GM12891 (cell line): ENCODE measurements at regions not wholly inside any gene's neighbourhood (a gene's known extent, or its start where the extent isn't known, plus 50 kb on each side); places are given as distances from the start of the nearest gene placed in this dataset.

Source experiments
- DNase-seq: peaks from one replicate; pipeline ENCODE4 v3.0.0; 2011; ENCODE audit warnings: low spot score; ENCODE audit not compliant: insufficient read length
- FAIRE-seq: peaks from 2 replicates; lab custom pipeline; 2011; peaks lifted over from hg19 to GRCh38; lab: Jason Lieb, UNC
- PAX5 ChIP-seq: IDR thresholded peaks from 2 replicates; pipeline ENCODE4 v1.6.1; 2011; ENCODE audit warnings: low read length, moderate library complexity, mild to moderate bottlenecking; ENCODE audit not compliant: insufficient read depth, severe bottlenecking
- POLR2A ChIP-seq: IDR thresholded peaks from 2 replicates; pipeline ENCODE4 v1.6.1; 2011; ENCODE audit warnings: low read depth, low read length, control low read depth
- POLR2AphosphoS5 ChIP-seq: IDR thresholded peaks from 2 replicates; pipeline ENCODE4 v1.6.1; 2011; ENCODE audit warnings: low read depth, low read length, control low read depth
- POU2F2 ChIP-seq: IDR thresholded peaks from 2 replicates; pipeline ENCODE4 v1.6.1; 2011; ENCODE audit warnings: low read depth, mild to moderate bottlenecking, control low read depth, low read length, moderate library complexity
- SPI1 ChIP-seq: IDR thresholded peaks from 2 replicates; pipeline ENCODE4 v1.6.1; 2011; ENCODE audit warnings: low read depth, low read length, control low read depth
- TAF1 ChIP-seq: IDR thresholded peaks from 2 replicates; pipeline ENCODE4 v1.6.1; 2011; ENCODE audit warnings: low read depth, low read length, control low read depth

DNA sequence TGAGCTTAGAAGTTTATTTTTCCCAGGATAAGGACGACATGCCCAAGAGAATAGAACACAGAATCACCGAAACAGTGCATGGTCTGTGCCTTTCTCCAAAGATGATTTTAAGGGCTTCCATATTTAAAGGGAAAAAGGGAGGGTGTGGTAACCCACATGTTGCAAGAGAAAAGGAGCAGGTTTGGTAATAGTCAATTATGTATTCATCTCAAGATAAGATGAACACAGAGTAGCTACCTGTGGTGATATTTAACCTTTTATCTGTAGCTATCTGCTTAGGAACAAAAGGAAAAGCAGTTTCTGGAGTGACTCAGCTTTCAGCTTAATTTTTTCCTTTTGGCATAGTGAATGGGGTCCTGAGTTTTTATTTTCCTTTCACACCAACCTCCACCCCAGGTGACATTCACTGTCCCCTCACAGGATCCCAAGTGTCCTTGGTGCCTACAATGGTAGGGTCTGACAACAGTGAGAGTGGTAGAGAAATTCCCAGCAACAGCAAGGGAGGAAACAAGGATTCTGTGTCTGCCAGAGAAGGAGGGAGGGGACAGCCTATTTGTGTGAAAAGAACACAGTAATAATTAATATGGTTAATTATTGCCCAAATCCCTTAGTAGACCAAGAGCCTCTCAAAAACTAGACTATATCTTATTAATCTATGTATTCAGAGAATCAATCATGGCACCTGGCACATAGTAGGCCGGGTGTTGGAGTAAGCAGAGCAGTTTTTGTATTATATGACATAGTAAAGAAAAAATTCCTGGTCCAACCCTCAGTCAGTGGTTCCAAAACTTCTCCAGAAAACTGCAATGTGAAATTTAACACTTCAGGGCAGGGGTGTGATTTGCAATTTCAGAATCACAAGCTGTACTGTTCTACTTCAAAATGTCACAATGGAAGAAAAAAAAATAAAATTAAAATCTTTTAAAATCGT lies 154.5 kb downstream of the PHLDA1 start:
- no peak for DNase-seq
- no peak for FAIRE-seq
- no peak for TF ChIP-seq PAX5
- no peak for TF ChIP-seq TAF1
- no peak for TF ChIP-seq SPI1
- no peak for TF ChIP-seq POLR2AphosphoS5
- TF ChIP-seq POU2F2, result no peak
- no peak for TF ChIP-seq POLR2A

DNA sequence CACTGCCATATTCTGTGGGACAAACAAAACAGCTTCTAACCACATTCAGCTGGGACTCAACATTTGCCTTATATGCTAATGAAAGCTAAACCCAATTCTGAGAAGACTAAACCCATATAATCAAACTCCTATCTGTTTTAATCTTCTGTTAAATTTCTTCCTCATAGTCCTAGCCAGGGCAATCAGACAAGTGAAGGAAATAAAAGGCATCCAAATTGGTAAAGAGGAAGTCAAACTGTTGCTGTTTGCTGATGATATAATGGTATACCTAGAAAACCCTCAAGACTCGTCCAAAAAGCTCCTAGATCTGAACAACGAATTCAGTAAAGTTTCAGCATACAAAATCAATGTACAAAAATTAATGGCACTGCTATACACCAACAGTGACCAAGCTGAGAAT lies 157.1 kb downstream of the PHLDA1 start:
- DNase-seq, result no peak
- no peak for FAIRE-seq

DNA sequence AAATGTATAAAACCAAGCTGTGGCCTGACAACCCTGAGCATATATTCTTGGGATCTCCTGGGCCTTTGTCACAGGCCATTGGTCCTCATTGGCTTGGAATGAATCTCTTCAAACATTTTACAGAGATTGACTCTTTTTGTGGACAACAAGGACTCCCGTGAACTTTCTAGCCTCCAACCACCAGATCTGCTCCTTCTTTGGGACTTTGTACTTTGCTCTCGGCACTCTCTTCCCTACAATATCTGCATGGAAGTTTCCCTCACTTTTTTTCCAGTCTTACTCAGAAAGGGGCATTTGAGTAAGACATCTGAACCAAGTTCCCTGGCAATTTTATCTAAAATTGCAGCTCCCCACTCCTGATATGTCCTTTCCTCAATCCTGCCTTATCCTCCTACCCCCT lies 158.8 kb downstream of the PHLDA1 start:
- DNase-seq, result no peak
- no peak for FAIRE-seq

More for the DNA sequence above, 157.1 kb downstream of the PHLDA1 start:
- TF ChIP-seq POU2F2 (no peak), POLR2AphosphoS5 (no peak), PAX5 (no peak), SPI1 (no peak), POLR2A (no peak), TAF1 (no peak)

DNA sequence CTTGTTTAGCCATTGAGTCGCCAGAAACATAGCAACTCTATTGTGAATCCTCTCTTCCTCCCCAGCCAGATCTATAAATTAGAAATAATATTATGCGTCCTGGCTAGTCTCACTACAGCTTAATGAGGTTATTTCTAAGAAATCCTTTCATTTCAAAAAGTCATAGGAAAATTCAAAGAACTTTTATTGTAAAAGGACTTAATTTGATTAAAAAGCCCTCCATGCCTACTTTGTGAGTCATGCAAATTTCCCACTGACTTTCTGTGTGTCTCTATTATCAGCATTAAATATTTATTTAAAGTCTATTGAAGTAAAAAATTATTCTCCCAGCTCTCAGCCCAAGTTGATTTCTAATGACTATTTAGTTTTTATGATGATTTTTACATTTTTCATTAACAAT lies 160.7 kb downstream of the PHLDA1 start:
- TF ChIP-seq POLR2AphosphoS5 (no peak), SPI1 (no peak), POU2F2 (no peak), PAX5 (no peak), TAF1 (no peak), POLR2A (no peak)
- DNase-seq (no peak), FAIRE-seq (no peak)

More for the DNA sequence above, 158.8 kb downstream of the PHLDA1 start:
- TF ChIP-seq POLR2AphosphoS5, result no peak
- no peak for TF ChIP-seq POLR2A
- no peak for TF ChIP-seq SPI1
- no peak for TF ChIP-seq TAF1
- no peak for TF ChIP-seq POU2F2
- TF ChIP-seq PAX5, result no peak

DNA sequence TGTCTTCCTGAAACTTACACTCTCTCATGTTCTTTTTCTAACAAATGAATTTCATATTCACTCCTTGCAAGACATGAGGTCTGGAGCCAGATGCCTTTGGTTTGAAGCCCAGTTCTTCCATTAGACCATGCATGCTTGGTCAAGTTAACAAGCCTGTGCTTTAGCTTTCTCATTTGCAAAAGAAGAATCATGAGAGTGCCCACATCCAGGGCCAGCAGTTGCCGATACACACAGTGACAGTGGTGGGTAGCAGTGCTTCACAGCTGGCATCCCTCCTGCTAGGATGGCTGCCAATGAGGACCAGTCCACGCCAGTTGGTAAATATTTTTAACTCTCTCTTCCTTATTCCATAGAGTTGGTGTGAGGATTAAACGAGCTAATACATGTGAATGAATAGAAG lies 163.1 kb downstream of the PHLDA1 start:
- FAIRE-seq (no peak), DNase-seq (no peak)
- no peak for TF ChIP-seq POLR2A
- no peak for TF ChIP-seq PAX5
- TF ChIP-seq POLR2AphosphoS5, result no peak
- TF ChIP-seq POU2F2, result no peak
- TF ChIP-seq SPI1, result no peak
- TF ChIP-seq TAF1, result no peak

DNA sequence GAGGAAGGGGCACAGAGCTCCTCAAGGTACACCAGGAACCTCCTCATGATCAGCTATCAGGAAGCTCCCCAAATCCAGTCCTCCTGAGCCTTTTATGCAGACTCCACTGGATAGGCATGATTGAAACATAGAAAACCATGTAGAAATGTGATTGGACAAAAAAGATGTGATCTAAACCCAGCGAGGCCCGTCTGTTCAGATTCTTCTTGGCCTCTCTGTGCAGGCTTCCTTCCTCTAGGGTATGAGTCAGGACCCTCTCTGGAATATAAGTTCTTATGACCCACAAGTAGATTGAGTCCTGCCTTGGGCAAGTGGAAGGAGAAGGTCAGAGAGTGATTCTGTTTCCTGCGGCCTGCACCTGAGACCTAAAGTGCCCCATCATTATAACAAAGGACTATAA lies 166.3 kb downstream of the PHLDA1 start:
- TF ChIP-seq SPI1 (no peak), POLR2AphosphoS5 (no peak), TAF1 (no peak), POU2F2 (no peak), PAX5 (no peak), POLR2A (no peak)
- FAIRE-seq, result no peak
- DNase-seq, result no peak

DNA sequence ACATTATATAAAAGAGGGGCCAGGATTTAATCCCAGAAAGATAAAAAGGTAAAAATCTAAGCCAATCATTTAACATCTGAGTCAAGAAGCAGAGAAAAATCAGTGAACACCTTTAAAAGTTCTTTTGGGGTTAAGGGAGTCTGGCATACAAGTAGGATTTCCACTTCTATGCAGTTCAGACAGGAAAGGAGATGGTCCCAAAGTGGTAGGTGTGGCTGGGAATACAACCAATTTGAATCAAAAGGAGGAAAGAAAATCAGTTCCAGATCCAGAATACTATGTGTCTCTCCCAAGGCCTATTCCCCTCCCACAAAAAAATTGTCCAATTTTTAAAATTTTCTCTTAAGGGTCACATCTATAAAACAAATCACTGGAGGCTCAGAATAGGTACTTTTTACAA lies 167.4 kb downstream of the PHLDA1 start:
- DNase-seq (no peak), FAIRE-seq (no peak)
- TF ChIP-seq POLR2AphosphoS5 (no peak), POLR2A (no peak), PAX5 (no peak), TAF1 (no peak), SPI1 (no peak), POU2F2 (no peak)

DNA sequence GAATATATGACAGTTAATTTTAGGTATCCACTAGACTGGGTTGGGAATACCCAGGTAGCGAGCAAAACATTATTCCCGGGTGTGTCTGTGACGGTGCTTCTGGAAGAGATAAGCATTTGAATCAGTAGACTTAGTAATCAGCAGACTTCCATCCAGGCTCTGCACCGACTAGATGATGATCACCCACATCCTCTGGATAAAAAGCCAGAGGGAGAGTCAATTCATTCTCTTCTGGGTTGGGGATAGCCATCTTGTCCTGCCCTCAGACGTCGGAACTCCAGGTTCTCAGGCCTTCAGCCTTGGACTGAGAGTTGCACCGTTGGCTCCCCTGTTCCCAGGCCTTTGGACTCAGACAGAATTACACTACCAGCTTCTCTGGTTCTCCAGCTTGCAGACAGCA lies 168.0 kb downstream of the PHLDA1 start:
- TF ChIP-seq POLR2A (no peak), TAF1 (no peak), SPI1 (no peak), POLR2AphosphoS5 (no peak), PAX5 (no peak), POU2F2 (no peak)
- FAIRE-seq (no peak), DNase-seq (no peak)
